CD4-positive, alpha-beta T cell (primary cell): ENCODE measurements at regions not wholly inside any gene's neighbourhood (a gene's known extent, or its start where the extent isn't known, plus 50 kb on each side); places are given as distances from the start of the nearest gene placed in this dataset.

ENCODE experiments used
- ATAC-seq: fragments of 200-7000 bp; cut with Tn5 transposase; one replicate; pipeline ENCODE4 v1.10.0; 2022; ENCODE audit warnings: mild to moderate bottlenecking; ENCODE audit not compliant: poor library complexity
- CTCF ChIA-PET: fragments of 350-600 bp; sonication (Branson Sonifier 250); formaldehyde crosslinking; loops from one replicate; lab custom pipeline; 2021; ENCODE audit warnings: antibody characterized with exemption, inconsistent platforms; lab: Charles Lee
- POLR2A ChIA-PET: fragments of 350-600 bp; sonication (Branson Sonifier 250); formaldehyde crosslinking; loops from one replicate; lab custom pipeline; 2021; ENCODE audit warnings: antibody characterized with exemption, inconsistent platforms; lab: Charles Lee
- DNase-seq, 14 experiments: peaks; one replicate each; pipeline ENCODE4 v3.0.0-alpha.2; 2013 to 2020; ENCODE audit warnings: mixed read lengths in 2 of 14
- H3K27ac ChIP-seq, 2 donors: one replicate each; pipeline versions ENCODE4 v1.5.1 to v1.7.0; 2013; ENCODE audit warnings: low read length in 2 of 2, low read depth in 1 of 2, mild to moderate bottlenecking in 1 of 2
- H3K27me3 ChIP-seq, 2 experiments: 1 replicate in 1 of 2; 2 replicates in 1 of 2; pipeline versions ENCODE4 v1.6.1 to v1.7.0; 2013; ENCODE audit warnings: low read length in 2 of 2, control low read depth in 1 of 2, mild to moderate bottlenecking in 1 of 2, moderate library complexity in 1 of 2; ENCODE audit not compliant: insufficient read depth in 2 of 2, control insufficient read depth in 1 of 2
- H3K36me3 ChIP-seq: one replicate; pipeline ENCODE4 v1.6.1; 2013; ENCODE audit warnings: low read length, control low read depth; ENCODE audit not compliant: insufficient read depth
- H3K4me1 ChIP-seq: one replicate; pipeline ENCODE4 v1.6.1; 2013; ENCODE audit warnings: low read length, control low read depth; ENCODE audit not compliant: insufficient read depth
- H3K4me3 ChIP-seq: one replicate; pipeline ENCODE4 v1.5.1; 2013; ENCODE audit warnings: mild to moderate bottlenecking, low read length, moderate library complexity
- H3K9me3 ChIP-seq, 2 experiments: 1 replicate in 1 of 2; 2 replicates in 1 of 2; pipeline versions ENCODE4 v1.6.1 to v1.7.0; 2013; ENCODE audit warnings: low read length in 2 of 2, mild to moderate bottlenecking in 2 of 2, control low read depth in 1 of 2, moderate library complexity in 1 of 2; ENCODE audit not compliant: control insufficient read depth in 1 of 2, insufficient read depth in 1 of 2
- H3K27ac Mint-ChIP-seq: one replicate; pipeline ENCODE4 v1.8.0; 2020; ENCODE audit warnings: mixed read lengths
- H3K27me3 Mint-ChIP-seq: one replicate; pipeline ENCODE4 v1.8.0; 2021; ENCODE audit warnings: mixed read lengths
- H3K36me3 Mint-ChIP-seq: one replicate; pipeline ENCODE4 v1.8.0; 2021; ENCODE audit warnings: low read depth, mixed read lengths
- H3K4me1 Mint-ChIP-seq: one replicate; pipeline ENCODE4 v1.8.0; 2021; ENCODE audit warnings: low read depth, mixed read lengths
- H3K4me3 Mint-ChIP-seq: one replicate; pipeline ENCODE4 v1.8.0; 2020; ENCODE audit warnings: mild to moderate bottlenecking, mixed read lengths
- H3K9me3 Mint-ChIP-seq: one replicate; pipeline ENCODE4 v1.8.0; 2020; ENCODE audit warnings: mixed read lengths
- intact Hi-C, 2 experiments: fragments of 100-400 bp; cut with DNase I in 1 of 2; cut with micrococcal nuclease in 1 of 2; formaldehyde crosslinking; loops; one replicate each; pipeline versions ENCODE4 v1.15.1 to v1.9.0; 2023 to 2025; cut with DNase I, micrococcal nuclease
- TF ChIP-seq, protein P1 (sequence below): fragments of 200-600 bp; IDR thresholded peaks from one replicate; pipeline ENCODE4 v1.8.0; 2022; ENCODE audit warnings: antibody characterized with exemption, mild to moderate bottlenecking

- ChIA-PET CTCF (no interaction called here), POLR2A (no interaction called here)
- no peaks in the 10 kb centered on the region for H3K27me3 ChIP-seq
- H3K9me3 ChIP-seq = no peaks in the 10 kb centered on the region
- TF ChIP-seq, protein P1, sequence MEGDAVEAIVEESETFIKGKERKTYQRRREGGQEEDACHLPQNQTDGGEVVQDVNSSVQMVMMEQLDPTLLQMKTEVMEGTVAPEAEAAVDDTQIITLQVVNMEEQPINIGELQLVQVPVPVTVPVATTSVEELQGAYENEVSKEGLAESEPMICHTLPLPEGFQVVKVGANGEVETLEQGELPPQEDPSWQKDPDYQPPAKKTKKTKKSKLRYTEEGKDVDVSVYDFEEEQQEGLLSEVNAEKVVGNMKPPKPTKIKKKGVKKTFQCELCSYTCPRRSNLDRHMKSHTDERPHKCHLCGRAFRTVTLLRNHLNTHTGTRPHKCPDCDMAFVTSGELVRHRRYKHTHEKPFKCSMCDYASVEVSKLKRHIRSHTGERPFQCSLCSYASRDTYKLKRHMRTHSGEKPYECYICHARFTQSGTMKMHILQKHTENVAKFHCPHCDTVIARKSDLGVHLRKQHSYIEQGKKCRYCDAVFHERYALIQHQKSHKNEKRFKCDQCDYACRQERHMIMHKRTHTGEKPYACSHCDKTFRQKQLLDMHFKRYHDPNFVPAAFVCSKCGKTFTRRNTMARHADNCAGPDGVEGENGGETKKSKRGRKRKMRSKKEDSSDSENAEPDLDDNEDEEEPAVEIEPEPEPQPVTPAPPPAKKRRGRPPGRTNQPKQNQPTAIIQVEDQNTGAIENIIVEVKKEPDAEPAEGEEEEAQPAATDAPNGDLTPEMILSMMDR = no peak
- no peaks in the 10 kb centered on the region for H3K36me3 Mint-ChIP-seq
- no peak overlapping the region for H3K4me3 Mint-ChIP-seq
- ATAC-seq = no peak
- no peak overlapping the region for H3K27ac Mint-ChIP-seq
- no peaks in the 10 kb centered on the region for H3K4me1 Mint-ChIP-seq
- intact Hi-C loops = no loop called here
- no peaks in the 10 kb centered on the region for H3K27me3 Mint-ChIP-seq
- H3K4me3 ChIP-seq = no peak overlapping the region
- H3K4me1 ChIP-seq = no peaks in the 10 kb centered on the region
- DNase-seq = no peak
- H3K27ac ChIP-seq = no peak overlapping the region
- H3K9me3 Mint-ChIP-seq = peaks cover 11% of the 10 kb centered on the region
- no peaks in the 10 kb centered on the region for H3K36me3 ChIP-seq
Observed at GRCh38 chr2:125652280-125652679, 1003.7 kb upstream of the GYPC start.

DNA sequence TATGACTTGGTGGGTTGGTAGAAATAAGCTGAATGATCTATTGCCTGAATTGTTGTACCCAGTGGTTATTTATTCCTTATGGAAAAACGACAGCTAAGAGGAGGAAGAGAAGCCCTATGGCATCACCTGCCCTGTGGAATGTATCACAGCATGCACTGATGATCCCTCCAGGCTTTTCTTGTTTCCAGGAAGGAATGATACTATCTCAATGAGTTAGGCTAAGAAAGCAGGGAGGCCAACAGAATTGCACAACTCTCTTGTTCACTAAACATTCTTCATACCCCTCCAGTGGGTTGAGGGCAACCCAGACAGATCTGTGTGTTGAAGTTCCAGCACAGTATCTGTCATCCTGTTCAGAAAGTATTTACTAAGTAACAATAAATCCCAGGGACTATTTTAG lies 1001.7 kb upstream of the GYPC start:
- ATAC-seq = no peak
- no peaks in the 10 kb centered on the region for H3K27me3 Mint-ChIP-seq

GRCh38 chr2:125656190-125656589 lies 999.8 kb upstream of the GYPC start:
- Histone ChIP-seq H3K27ac (no peak overlapping the region), H3K27me3 (no peaks in the 10 kb centered on the region), H3K9me3 (no peaks in the 10 kb centered on the region), H3K4me1 (no peaks in the 10 kb centered on the region), H3K4me3 (no peak overlapping the region), H3K36me3 (no peaks in the 10 kb centered on the region)
- H3K27me3 Mint-ChIP-seq = no peaks in the 10 kb centered on the region
- peaks cover 16% of the 10 kb centered on the region for H3K9me3 Mint-ChIP-seq
- no peaks in the 10 kb centered on the region for H3K36me3 Mint-ChIP-seq
- POLR2A ChIA-PET = no interaction called here
- H3K27ac Mint-ChIP-seq = no peak overlapping the region
- ATAC-seq (no peak), DNase-seq (no peak)
- H3K4me1 Mint-ChIP-seq = no peaks in the 10 kb centered on the region
- intact Hi-C loops = no loop called here
- no peak overlapping the region for H3K4me3 Mint-ChIP-seq
- CTCF ChIA-PET = no interaction called here
- TF ChIP-seq, protein P1 = no peak

More for the DNA sequence above, 1001.7 kb upstream of the GYPC start:
- Histone ChIP-seq H3K9me3 (no peaks in the 10 kb centered on the region), H3K4me1 (no peaks in the 10 kb centered on the region), H3K4me3 (no peak overlapping the region), H3K27ac (no peak overlapping the region), H3K36me3 (no peaks in the 10 kb centered on the region), H3K27me3 (no peaks in the 10 kb centered on the region)
- Mint-ChIP-seq H3K27ac (no peak overlapping the region), H3K4me1 (no peaks in the 10 kb centered on the region), H3K4me3 (no peak overlapping the region), H3K9me3 (peaks cover 13% of the 10 kb centered on the region), H3K36me3 (no peaks in the 10 kb centered on the region)
- ChIA-PET CTCF (no interaction called here), POLR2A (no interaction called here)
- DNase-seq = no peak
- TF ChIP-seq, protein P1 = no peak
- intact Hi-C loops = no loop called here
